Stomach smooth muscle (tissue), 2 donors: ENCODE measurements at regions not wholly inside any gene's neighbourhood (a gene's known extent, or its start where the extent isn't known, plus 50 kb on each side); places are given as distances from the start of the nearest gene placed in this dataset.
"Not testable (repeated sequence)": the region's sequence is repeated elsewhere in the genome, so short reads cannot be mapped to it uniquely, and the experiment has no call there.

Source experiments
- H3K27ac ChIP-seq: one replicate; pipeline ENCODE4 v1.7.0; 2013; ENCODE audit warnings: mild to moderate bottlenecking, low read length, inconsistent platforms
- H3K27me3 ChIP-seq, 2 donors: one replicate each; pipeline ENCODE4 v1.7.0; 2013; ENCODE audit warnings: low read length in 2 of 2; ENCODE audit not compliant: insufficient read depth in 2 of 2, control insufficient read depth in 1 of 2
- H3K36me3 ChIP-seq, 2 donors: one replicate each; pipeline ENCODE4 v1.7.0; 2013; ENCODE audit warnings: low read length in 2 of 2; ENCODE audit not compliant: control insufficient read depth in 2 of 2, insufficient read depth in 2 of 2
- H3K4me1 ChIP-seq: one replicate; pipeline ENCODE4 v1.7.0; 2013; ENCODE audit warnings: low read length; ENCODE audit not compliant: control insufficient read depth, insufficient read depth
- H3K4me3 ChIP-seq, 2 donors: one replicate each; pipeline ENCODE4 v1.7.0; 2013; ENCODE audit warnings: low read length in 2 of 2
- H3K9ac ChIP-seq, 2 donors: one replicate each; pipeline ENCODE4 v1.7.0; 2013; ENCODE audit warnings: low read length in 2 of 2, mild to moderate bottlenecking in 1 of 2
- H3K9me3 ChIP-seq, 2 donors: one replicate each; pipeline ENCODE4 v1.7.0; 2013; ENCODE audit warnings: low read length in 2 of 2; ENCODE audit not compliant: control insufficient read depth in 2 of 2
- donor health status: healthy.
- donor health status: Pancreatic carcinoma.

- peaks cover 0 to 3% of the 10 kb centered on the region in 2 donors for H3K27me3 ChIP-seq
- H3K9me3 ChIP-seq: no peaks in the 10 kb centered on the region
- H3K36me3 ChIP-seq: no peaks in the 10 kb centered on the region
- H3K27ac ChIP-seq: no peak overlapping the region
- H3K9ac ChIP-seq: peak overlapping the region; percentile 64 to 76
- no peaks in the 10 kb centered on the region for H3K4me1 ChIP-seq
- H3K4me3 ChIP-seq: peak overlapping the region; percentile 78 to 85
These were observed 190.5 kb downstream of the RRAGB start for GRCh38 chrX:55907968-55908607.

GRCh38 chrX:55908661-55909212 lies 191.2 kb downstream of the RRAGB start:
- peaks cover 0 to 3% of the 10 kb centered on the region in 2 donors for H3K27me3 ChIP-seq
- peak overlapping the region; percentile 78 to 85 for H3K4me3 ChIP-seq
- no peaks in the 10 kb centered on the region for H3K9me3 ChIP-seq
- no peaks in the 10 kb centered on the region for H3K36me3 ChIP-seq
- H3K4me1 ChIP-seq: no peaks in the 10 kb centered on the region
- peak overlapping the region; percentile 64 to 76 for H3K9ac ChIP-seq
- H3K27ac ChIP-seq: peak overlapping the region; percentile 6

GRCh38 chrX:55919367-55920221 lies 202.0 kb downstream of the RRAGB start:
- H3K27ac ChIP-seq: no peak overlapping the region
- H3K4me3 ChIP-seq: no peak overlapping the region
- peaks cover 0 to 5% of the 10 kb centered on the region in 2 donors for H3K9me3 ChIP-seq
- no peaks in the 10 kb centered on the region for H3K4me1 ChIP-seq
- no peak overlapping the region for H3K9ac ChIP-seq
- no peaks in the 10 kb centered on the region for H3K27me3 ChIP-seq
- H3K36me3 ChIP-seq: no peaks in the 10 kb centered on the region

- no peaks in the 10 kb centered on the region for H3K36me3 ChIP-seq
- H3K9ac ChIP-seq: no peak overlapping the region
- no peaks in the 10 kb centered on the region for H3K4me1 ChIP-seq
- H3K9me3 ChIP-seq: peaks cover 0 to 5% of the 10 kb centered on the region in 2 donors
- no peak overlapping the region for H3K27ac ChIP-seq
- no peak overlapping the region for H3K4me3 ChIP-seq
- H3K27me3 ChIP-seq: no peaks in the 10 kb centered on the region
These were observed 207.0 kb downstream of the RRAGB start for GRCh38 chrX:55924574-55924973.

GRCh38 chrX:55928529-55928928 lies 211.0 kb downstream of the RRAGB start:
- H3K4me3 ChIP-seq, H3K4me1 ChIP-seq, H3K9ac ChIP-seq, H3K36me3 ChIP-seq, H3K27me3 ChIP-seq, H3K9me3 ChIP-seq, H3K27ac ChIP-seq: not testable (repeated sequence)
